ENCODE measurements at regions not wholly inside any gene's neighbourhood (a gene's known extent, or its start where the extent isn't known, plus 50 kb on each side); places are given as distances from the start of the nearest gene placed in this dataset.

GRCh38 chr9:29969856-29970647, 2396.8 kb upstream of the C9orf72 start:
- TF ChIP-seq CTCF (conservative IDR thresholded peaks at IDR 0.05) (no peak), EZH2 (IDR thresholded peaks at IDR 0.05; ENCODE audit: low read depth) (no peak)

Data from PC-9 (cell line).